AG04449 (cell line): ENCODE measurements at regions not wholly inside any gene's neighbourhood (a gene's known extent, or its start where the extent isn't known, plus 50 kb on each side); places are given as distances from the start of the nearest gene placed in this dataset.

Experiments
- CTCF ChIA-PET: fragments of 350-600 bp; formaldehyde crosslinking; extraction: SDS; loops from one replicate; lab custom pipeline; 2021; ENCODE audit warnings: antibody characterized with exemption; lab: Yijun Ruan, JAX
- POLR2A ChIA-PET: fragments of 400-600, 350-600 bp; formaldehyde crosslinking; extraction: SDS; loops from one replicate; lab custom pipeline; 2020; ENCODE audit warnings: antibody characterized with exemption, inconsistent platforms; lab: Yijun Ruan, JAX
- DNase-seq: peaks from one replicate; pipeline ENCODE4 v3.0.0-alpha.2; 2010; ENCODE audit warnings: low read depth, low spot score
- H3K4me3 ChIP-seq: 2 replicates; pipeline ENCODE4 v1.5.1; 2011; ENCODE audit warnings: low read depth, mild to moderate bottlenecking, control low read depth, low read length
- CTCF ChIP-seq: IDR thresholded peaks from one replicate; pipeline ENCODE4 v1.5.1; 2011; ENCODE audit warnings: mild to moderate bottlenecking, moderate library complexity, low read length, control low read depth, inconsistent platforms; ENCODE audit not compliant: insufficient read depth; ENCODE audit errors: missing control alignments

DNA sequence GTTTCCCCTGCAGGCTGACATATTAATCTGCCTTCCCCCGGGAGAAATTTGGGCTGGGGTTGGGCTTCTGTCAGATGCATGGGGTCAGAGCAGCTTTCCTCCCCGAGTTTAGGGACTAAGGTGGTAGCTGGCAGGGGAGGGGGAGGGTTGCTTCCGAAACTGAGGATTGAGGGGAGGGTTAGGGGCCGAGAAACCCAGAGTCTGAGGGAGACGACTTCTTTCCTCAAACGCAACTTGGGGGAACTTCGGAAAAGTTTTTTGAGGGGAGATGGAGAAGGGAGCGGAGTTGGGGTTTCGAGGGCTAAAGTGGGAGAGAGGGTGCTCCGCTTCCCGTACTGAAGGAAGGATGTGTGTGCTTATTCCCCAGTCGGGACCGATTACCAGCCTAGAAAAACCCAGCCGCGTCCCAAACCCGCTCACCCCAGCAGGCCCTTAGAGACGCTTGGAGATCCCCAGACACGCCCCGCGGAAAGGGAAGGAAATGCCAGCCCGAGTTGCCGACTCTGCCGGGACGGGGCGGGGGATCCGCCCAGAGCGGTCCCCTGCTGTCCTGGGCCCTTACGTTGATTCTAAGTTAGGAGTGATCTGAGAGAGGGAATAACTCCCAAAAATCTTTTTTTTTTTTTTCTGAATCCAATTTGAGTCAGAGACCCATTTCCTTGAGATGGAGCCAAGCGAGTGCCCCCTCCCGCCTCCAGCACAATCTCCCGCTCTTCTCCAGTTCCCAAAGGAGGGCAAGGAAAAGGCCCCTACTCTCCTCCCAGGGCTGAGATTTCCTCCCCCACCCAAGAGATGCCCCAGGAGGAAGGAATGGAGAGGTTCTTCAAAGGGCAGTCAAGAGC is 61.9 kb downstream of the SMUG1 start:
- ChIA-PET POLR2A (interaction anchor here (0.6 kb wide), 1 partner anchor 121 kb away, joined by 3 read pairs; no protein-coding TSS in a partner anchor), CTCF (interaction anchor here (0.9 to 1.0 kb wide), 2 partner anchors 13 to 95 kb away, joined by 3 read pairs; no protein-coding TSS in a partner anchor)
- no peak for DNase-seq
- no peak for TF ChIP-seq CTCF
- peak overlapping the region; percentile 72 for H3K4me3 ChIP-seq

DNA sequence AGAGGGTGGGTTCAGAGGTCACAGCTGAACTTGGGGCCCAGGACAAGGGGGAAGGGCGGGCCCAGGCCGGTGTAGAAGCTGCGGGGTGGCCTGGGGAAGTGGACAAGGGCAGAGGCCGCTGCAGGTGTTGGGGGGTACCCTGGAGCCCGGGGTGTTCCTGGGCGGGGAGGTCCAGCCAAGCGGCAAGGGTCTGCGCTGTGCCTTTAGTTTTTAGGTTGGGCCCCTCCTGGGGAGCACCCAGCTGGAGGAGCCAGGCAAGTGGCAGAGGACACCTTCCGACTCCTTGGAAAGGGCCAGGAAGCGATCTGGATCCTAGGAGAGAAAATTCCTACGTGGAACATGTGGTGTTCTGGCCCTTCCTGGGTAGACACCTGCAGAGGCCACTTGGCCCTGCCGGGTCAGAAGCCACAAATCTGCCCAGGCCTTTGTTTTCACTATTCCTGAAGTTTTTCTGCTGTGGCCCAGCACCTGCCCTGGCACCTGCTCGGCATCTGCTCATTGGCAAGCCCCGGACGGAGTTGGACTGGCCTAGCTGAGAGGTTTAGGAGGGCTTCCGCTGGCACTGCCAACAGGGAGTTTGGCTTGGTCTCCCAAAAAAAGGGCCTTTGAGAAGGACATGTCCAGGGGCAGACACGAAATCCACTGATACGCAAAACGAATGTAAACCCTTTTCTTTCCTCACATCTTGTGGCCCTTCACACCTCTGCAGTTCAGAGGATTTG is 61.1 kb downstream of the SMUG1 start:
- no peak for TF ChIP-seq CTCF
- POLR2A ChIA-PET: interaction anchor here (0.6 kb wide), 1 partner anchor 122 kb away, joined by 3 read pairs; no protein-coding TSS in a partner anchor
- DNase-seq: no peak
- H3K4me3 ChIP-seq: peak overlapping the region; percentile 72
- CTCF ChIA-PET: no interaction called here

- no peak for TF ChIP-seq CTCF
- H3K4me3 ChIP-seq: no peak overlapping the region
- ChIA-PET POLR2A (no interaction called here), CTCF (no interaction called here)
- DNase-seq: no peak
These were observed 60.4 kb downstream of the SMUG1 start for GRCh38 chr12:54128416-54128815.

- no peak for TF ChIP-seq CTCF
- ChIA-PET POLR2A (no interaction called here), CTCF (no interaction called here)
- H3K4me3 ChIP-seq: no peak overlapping the region; the same call in 1 of the 2 replicates
- DNase-seq: no peak
These were observed 59.5 kb downstream of the SMUG1 start for GRCh38 chr12:54129028-54129903.
